ENCODE measurements at regions not wholly inside any gene's neighbourhood (a gene's known extent, or its start where the extent isn't known, plus 50 kb on each side); places are given as distances from the start of the nearest gene placed in this dataset.

- no peak for TF ChIP-seq CTCF (IDR thresholded peaks at IDR 0.05)
- no peak for TF ChIP-seq POLR2A (IDR thresholded peaks at IDR 0.05)
These were observed 390.3 kb downstream of the BRD1 start for GRCh38 chr22:49437356-49437755.

All from adrenal gland (tissue), 5 donors.